Adrenal gland (tissue), 5 donors: ENCODE measurements at regions not wholly inside any gene's neighbourhood (a gene's known extent, or its start where the extent isn't known, plus 50 kb on each side); places are given as distances from the start of the nearest gene placed in this dataset.

Experiments used
- CTCF ChIP-seq, 6 experiments: fragments of 450-650 bp in 4 of 6; fragments of 200-600 bp in 2 of 6; sonication (generic) in 1 of 6; IDR thresholded peaks; 1 replicate in 5 of 6; 2 replicates in 1 of 6; pipeline versions ENCODE4 v1.5.1 to v1.8.0; 2016 to 2021; ENCODE audit warnings: antibody characterized with exemption in 6 of 6, mild to moderate bottlenecking in 2 of 6, moderate library complexity in 1 of 6
- POLR2A ChIP-seq, 2 donors: fragments of 450-650 bp; IDR thresholded peaks; one replicate each; pipeline ENCODE4 v1.6.1; 2017; ENCODE audit warnings: antibody characterized with exemption in 2 of 2, mild to moderate bottlenecking in 2 of 2, moderate library complexity in 1 of 2
- donor health status: DM: no; HTN: no; CAD: no.

DNA sequence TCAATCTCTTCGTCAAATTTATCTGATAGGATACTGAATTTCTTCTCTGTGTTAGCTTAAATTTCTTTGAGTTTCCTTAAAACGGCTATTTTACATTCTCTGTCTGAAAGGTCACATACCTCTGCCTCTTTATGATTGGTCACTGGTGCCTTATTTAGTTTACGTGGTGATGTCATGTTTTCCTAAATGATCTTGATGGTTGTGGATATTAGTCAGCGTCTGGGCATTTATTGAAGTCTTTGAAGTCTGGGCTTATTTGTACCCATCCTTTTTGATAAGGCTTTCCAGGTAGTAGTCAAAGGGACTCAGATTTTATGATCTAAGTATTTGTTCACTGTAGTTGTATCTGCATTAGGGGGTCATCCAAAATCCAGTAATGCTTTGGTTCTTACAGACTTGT is 1407.5 kb upstream of the LRRTM3 start:
- no peak for TF ChIP-seq CTCF (IDR thresholded peaks at IDR 0.05)
- no peak for TF ChIP-seq POLR2A (IDR thresholded peaks at IDR 0.05)
